BE2C (cell line): ENCODE measurements at regions not wholly inside any gene's neighbourhood (a gene's known extent, or its start where the extent isn't known, plus 50 kb on each side); places are given as distances from the start of the nearest gene placed in this dataset.

ENCODE experiments used
- DNase-seq: peaks from one replicate; pipeline ENCODE4 v3.0.0-alpha.2; 2020
- H3K27me3 ChIP-seq: fragments of 250-450 bp; sonication (Bioruptor Pico); 2 replicates; pipeline ENCODE4 v1.5.1; 2020; ENCODE audit warnings: mild to moderate bottlenecking
- H3K36me3 ChIP-seq: fragments of 250-450 bp; sonication (Bioruptor Pico); 2 replicates; pipeline ENCODE4 v1.5.1; 2020; ENCODE audit warnings: mild to moderate bottlenecking
- H3K4me1 ChIP-seq: fragments of 250-450 bp; sonication (Bioruptor Pico); 2 replicates; pipeline ENCODE4 v1.5.1; 2020
- H3K4me3 ChIP-seq: 2 replicates; pipeline ENCODE4 v1.5.1; 2011; ENCODE audit warnings: low read depth, low read length
- H3K9me3 ChIP-seq: fragments of 250-450 bp; sonication (Bioruptor Pico); 2 replicates; pipeline ENCODE4 v1.5.1; 2020
- TF ChIP-seq, protein P1 (sequence below): IDR thresholded peaks from 2 replicates; pipeline ENCODE4 v1.5.1; 2012; ENCODE audit warnings: mild to moderate bottlenecking, low read depth, low read length

DNA sequence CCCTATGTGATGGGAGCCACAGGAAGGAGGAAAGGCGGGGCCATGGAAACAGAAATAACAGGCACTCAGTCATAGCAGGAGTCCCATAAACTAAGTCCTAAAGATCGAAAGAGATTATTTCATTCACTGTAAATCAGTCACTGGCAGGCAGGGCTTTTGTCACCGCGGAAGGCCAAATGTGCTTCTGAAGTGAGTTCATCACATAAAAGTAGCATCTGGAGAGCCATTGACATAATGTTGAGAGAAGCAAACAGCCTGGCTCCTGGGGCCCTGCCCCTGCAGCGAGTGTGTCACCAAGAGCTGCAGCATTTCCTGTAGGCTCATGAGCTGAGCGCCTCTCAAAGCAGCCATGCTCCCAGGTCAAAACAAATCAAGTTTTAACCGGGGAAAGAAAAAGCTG is 476.2 kb downstream of the HAPSTR1 start:
- H3K4me3 ChIP-seq, result no peak overlapping the region
- TF ChIP-seq, protein P1, sequence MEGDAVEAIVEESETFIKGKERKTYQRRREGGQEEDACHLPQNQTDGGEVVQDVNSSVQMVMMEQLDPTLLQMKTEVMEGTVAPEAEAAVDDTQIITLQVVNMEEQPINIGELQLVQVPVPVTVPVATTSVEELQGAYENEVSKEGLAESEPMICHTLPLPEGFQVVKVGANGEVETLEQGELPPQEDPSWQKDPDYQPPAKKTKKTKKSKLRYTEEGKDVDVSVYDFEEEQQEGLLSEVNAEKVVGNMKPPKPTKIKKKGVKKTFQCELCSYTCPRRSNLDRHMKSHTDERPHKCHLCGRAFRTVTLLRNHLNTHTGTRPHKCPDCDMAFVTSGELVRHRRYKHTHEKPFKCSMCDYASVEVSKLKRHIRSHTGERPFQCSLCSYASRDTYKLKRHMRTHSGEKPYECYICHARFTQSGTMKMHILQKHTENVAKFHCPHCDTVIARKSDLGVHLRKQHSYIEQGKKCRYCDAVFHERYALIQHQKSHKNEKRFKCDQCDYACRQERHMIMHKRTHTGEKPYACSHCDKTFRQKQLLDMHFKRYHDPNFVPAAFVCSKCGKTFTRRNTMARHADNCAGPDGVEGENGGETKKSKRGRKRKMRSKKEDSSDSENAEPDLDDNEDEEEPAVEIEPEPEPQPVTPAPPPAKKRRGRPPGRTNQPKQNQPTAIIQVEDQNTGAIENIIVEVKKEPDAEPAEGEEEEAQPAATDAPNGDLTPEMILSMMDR, result no peak
- no peaks in the 10 kb centered on the region for H3K4me1 ChIP-seq
- no peak for DNase-seq
- H3K36me3 ChIP-seq, result no peaks in the 10 kb centered on the region
- H3K9me3 ChIP-seq, result no peaks in the 10 kb centered on the region
- H3K27me3 ChIP-seq, result no peaks in the 10 kb centered on the region

DNA sequence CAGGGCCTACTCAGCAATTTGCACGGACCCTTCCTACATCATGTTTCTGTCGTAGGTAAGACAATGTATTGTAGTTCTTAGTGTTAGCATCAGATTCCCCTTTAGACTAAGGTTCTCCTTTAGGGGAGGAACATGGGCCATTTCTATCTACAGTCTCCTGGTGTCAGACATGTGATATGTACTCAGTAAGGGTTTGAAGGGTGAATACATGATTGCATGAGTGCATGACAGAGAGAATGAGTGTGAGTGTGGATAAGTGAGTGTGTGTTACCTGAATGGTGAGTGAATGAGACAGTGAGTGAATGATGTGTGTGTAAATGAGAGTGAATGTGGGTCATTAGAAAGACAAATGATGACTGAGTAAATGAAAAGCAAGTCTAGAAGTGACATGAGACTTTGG is 476.8 kb downstream of the HAPSTR1 start:
- no peak overlapping the region for H3K4me3 ChIP-seq
- H3K27me3 ChIP-seq, result no peaks in the 10 kb centered on the region
- no peaks in the 10 kb centered on the region for H3K36me3 ChIP-seq
- TF ChIP-seq, protein P1, result no peak
- H3K4me1 ChIP-seq, result no peaks in the 10 kb centered on the region
- no peak for DNase-seq
- no peaks in the 10 kb centered on the region for H3K9me3 ChIP-seq

DNA sequence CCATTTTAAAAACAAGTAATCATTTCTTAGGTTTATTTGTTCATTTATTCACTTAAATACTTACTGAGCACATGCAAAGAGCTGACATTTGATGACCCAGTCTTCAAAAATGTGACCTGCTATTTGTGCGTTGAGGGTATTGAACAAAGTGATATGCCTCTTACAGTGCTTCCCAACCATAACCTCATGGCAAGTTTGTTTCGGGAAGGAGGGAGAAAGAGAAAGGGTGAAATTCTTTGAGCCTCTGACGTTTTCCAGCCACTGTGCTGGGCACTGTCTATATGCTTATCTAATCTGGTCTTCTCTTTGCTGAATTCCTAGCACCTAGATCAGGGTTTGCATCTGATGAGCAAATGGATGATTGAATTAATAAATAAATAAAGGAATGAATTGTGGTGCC is 479.1 kb downstream of the HAPSTR1 start:
- TF ChIP-seq, protein P1, result no peak
- Histone ChIP-seq H3K4me1 (no peaks in the 10 kb centered on the region), H3K36me3 (no peaks in the 10 kb centered on the region), H3K9me3 (no peaks in the 10 kb centered on the region; the same call in 1 of the 2 replicates), H3K27me3 (no peaks in the 10 kb centered on the region), H3K4me3 (no peak overlapping the region)
- DNase-seq, result no peak

DNA sequence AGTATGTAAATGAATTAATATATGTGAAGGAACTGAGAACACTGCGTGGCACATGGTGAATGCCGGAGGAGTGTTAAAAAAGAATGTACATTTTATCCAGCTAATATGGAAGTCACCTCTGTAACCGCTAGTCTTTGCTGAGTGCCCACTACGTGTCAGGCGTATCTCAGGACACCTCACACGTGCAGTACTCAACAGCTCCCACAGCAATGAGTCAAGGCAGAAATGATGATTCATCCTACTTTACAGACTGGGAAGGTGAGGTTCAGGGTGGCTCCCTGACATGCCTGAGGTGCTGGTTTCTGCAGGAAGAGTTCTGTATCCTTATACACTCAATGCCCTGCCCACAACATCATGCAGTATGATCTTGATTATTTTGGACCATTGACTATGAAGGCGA is 487.0 kb downstream of the HAPSTR1 start:
- DNase-seq, result no peak
- H3K27me3 ChIP-seq, result no peaks in the 10 kb centered on the region
- no peaks in the 10 kb centered on the region for H3K36me3 ChIP-seq
- H3K4me3 ChIP-seq, result no peak overlapping the region
- H3K4me1 ChIP-seq, result no peaks in the 10 kb centered on the region
- TF ChIP-seq, protein P1, result no peak
- no peaks in the 10 kb centered on the region; the same call in none of the 2 replicates for H3K9me3 ChIP-seq

DNA sequence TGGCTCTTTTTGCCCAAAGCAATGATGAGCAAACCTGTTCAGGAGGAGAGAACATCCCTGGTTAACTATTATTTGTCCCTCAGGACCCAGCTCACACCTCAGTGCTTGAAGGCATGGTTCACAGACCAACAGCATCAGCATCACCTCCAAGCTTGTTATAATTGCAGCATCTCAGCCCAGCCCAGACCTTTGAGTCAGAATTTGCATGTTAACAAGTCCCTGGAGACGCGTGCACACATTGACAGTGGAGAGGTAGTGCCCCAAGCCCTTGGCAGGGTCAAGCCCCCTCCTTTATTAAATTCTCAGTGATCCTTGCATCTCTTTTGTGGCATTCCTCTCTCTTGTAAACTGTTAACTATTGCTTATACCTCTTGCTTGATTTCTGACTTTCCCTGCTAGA is 488.6 kb downstream of the HAPSTR1 start:
- DNase-seq, result no peak
- H3K9me3 ChIP-seq, result no peaks in the 10 kb centered on the region; the same call in 1 of the 2 replicates
- H3K27me3 ChIP-seq, result no peaks in the 10 kb centered on the region
- TF ChIP-seq, protein P1, result no peak
- H3K4me1 ChIP-seq, result no peaks in the 10 kb centered on the region
- H3K36me3 ChIP-seq, result no peaks in the 10 kb centered on the region
- no peak overlapping the region for H3K4me3 ChIP-seq

DNA sequence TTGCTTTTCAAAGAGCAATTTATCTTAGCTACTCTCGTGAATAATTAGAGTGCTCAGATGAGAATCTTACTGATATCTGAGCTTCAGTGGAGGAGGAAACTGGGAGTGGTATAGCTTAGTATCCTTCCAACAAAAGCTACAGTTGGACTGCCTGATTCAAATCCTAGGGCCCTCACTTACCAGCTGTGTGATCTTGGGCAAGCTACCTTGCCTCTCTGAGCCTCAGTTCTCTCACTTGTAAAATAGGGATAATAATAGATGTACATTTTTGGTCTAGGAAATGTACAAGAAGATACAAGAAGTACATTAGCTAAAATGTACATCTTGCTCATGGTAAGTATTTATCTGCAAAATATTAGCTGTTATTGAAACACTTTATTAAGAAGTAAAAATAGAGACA is 502.0 kb downstream of the HAPSTR1 start:
- Histone ChIP-seq H3K4me3 (no peak overlapping the region), H3K27me3 (no peaks in the 10 kb centered on the region), H3K4me1 (no peaks in the 10 kb centered on the region), H3K36me3 (no peaks in the 10 kb centered on the region), H3K9me3 (no peaks in the 10 kb centered on the region)
- no peak for DNase-seq
- TF ChIP-seq, protein P1, result no peak
